ENCODE measurements at regions not wholly inside any gene's neighbourhood (a gene's known extent, or its start where the extent isn't known, plus 50 kb on each side); places are given as distances from the start of the nearest gene placed in this dataset.

GRCh38 chr17:79337053-79337452 lies 262.4 kb downstream of the ENGASE start:
- TF ChIP-seq POLR2A (IDR thresholded peaks at IDR 0.05; ENCODE audit: low read depth, low read length) = no peak
- no peak for TF ChIP-seq CTCF (IDR thresholded peaks at IDR 0.05; ENCODE audit: extremely low read depth in 1 of 2, insufficient read depth in 1 of 2, low read depth in 1 of 2, low read length in 2 of 2)
